ENCODE measurements at regions not wholly inside any gene's neighbourhood (a gene's known extent, or its start where the extent isn't known, plus 50 kb on each side); places are given as distances from the start of the nearest gene placed in this dataset.

DNA sequence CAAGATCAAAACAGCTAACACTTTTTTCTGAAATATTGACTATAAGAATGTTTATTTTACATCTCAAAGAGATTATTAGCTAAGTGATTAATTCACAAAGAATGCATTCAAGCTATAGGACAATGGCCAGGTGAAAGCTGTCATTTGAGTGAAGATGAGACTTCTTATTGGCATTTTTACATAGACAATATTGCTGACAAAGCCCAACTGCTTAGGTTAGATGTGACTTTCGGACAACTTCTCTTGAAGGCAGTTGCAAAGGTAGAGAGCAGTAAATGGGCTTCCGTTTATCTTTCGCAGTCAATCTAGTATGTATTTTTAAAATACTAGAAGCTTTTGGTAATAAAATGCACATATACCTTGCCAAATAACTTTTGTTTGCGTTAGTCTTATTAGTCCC is 1041.3 kb downstream of the AMY1C start:
- H3K4me3 ChIP-seq (ENCODE audit: low read depth, low read length, poor library complexity, severe bottlenecking): no peak overlapping the region
- DNase-seq (ENCODE audit: low spot score): no peak
- H3K4me2 ChIP-seq (ENCODE audit: low read length): no peak overlapping the region
- H4K20me1 ChIP-seq (ENCODE audit: insufficient read depth, low read length): no peaks in the 10 kb centered on the region
- ChIA-PET CTCF (ENCODE audit: unreplicated experiment) (no interaction called here), POLR2A (no interaction called here)
- H3K36me3 ChIP-seq (ENCODE audit: insufficient read depth, low read length): no peaks in the 10 kb centered on the region
- no TSS peak for BruUV-seq (replicated peaks)
- H3K9me3 ChIP-seq (ENCODE audit: low read length): no peaks in the 10 kb centered on the region
- no peak overlapping the region for H2AFZ ChIP-seq (ENCODE audit: low read length)
- no peaks in the 10 kb centered on the region for H3K9me2 ChIP-seq (ENCODE audit: insufficient read depth, low read length)
- no peaks in the 10 kb centered on the region for H3K79me2 ChIP-seq (ENCODE audit: insufficient read depth, low read depth, low read length)
- no peak for TF ChIP-seq EZH2phosphoT487 (IDR thresholded peaks at IDR 0.05; ENCODE audit: borderline replicate concordance, low read depth, low read length)
- TF ChIP-seq CTCF (conservative IDR thresholded peaks at IDR 0.05; ENCODE audit: low read length): no peak
- no peaks in the 10 kb centered on the region for H3K4me1 ChIP-seq (ENCODE audit: insufficient read depth, low read length, poor library complexity, severe bottlenecking)
- no peak overlapping the region for H3K27ac ChIP-seq (ENCODE audit: low read depth, low read length, poor library complexity, severe bottlenecking)
- intact Hi-C loops (cut with micrococcal nuclease; ENCODE audit: unreplicated experiment): no loop called here

DNA sequence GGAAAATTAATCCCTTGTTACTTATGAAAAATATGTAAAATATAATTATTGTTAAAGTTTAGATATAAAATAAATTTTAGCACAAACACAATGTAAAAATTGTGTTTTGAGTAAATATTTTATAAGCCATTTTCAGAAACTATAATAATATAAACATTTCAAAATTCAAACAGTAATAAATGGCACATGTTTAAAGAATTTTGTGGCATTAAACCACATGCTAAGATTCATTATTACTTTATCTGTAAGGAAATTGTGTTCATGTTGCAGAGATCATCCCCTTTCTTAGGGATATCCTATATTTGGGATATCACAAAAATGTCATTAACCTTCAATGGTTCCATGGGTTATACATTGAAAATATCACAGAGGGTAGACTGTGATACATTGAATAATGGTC is 1044.3 kb downstream of the AMY1C start:
- TF ChIP-seq CTCF (conservative IDR thresholded peaks at IDR 0.05; ENCODE audit: low read length): no peak
- no peak for TF ChIP-seq EZH2phosphoT487 (IDR thresholded peaks at IDR 0.05; ENCODE audit: borderline replicate concordance, low read depth, low read length)
- H2AFZ ChIP-seq (ENCODE audit: low read length): no peak overlapping the region
- no peaks in the 10 kb centered on the region for H3K36me3 ChIP-seq (ENCODE audit: insufficient read depth, low read length)
- H3K9me3 ChIP-seq (ENCODE audit: low read length): no peaks in the 10 kb centered on the region
- H3K27ac ChIP-seq (ENCODE audit: low read depth, low read length, poor library complexity, severe bottlenecking): no peak overlapping the region
- H3K79me2 ChIP-seq (ENCODE audit: insufficient read depth, low read depth, low read length): no peaks in the 10 kb centered on the region
- no peak for DNase-seq (ENCODE audit: low spot score)
- ChIA-PET POLR2A (no interaction called here), CTCF (ENCODE audit: unreplicated experiment) (no interaction called here)
- no peaks in the 10 kb centered on the region for H3K9me2 ChIP-seq (ENCODE audit: insufficient read depth, low read length)
- H3K4me2 ChIP-seq (ENCODE audit: low read length): no peak overlapping the region
- no peaks in the 10 kb centered on the region for H4K20me1 ChIP-seq (ENCODE audit: insufficient read depth, low read length)
- no peak overlapping the region for H3K4me3 ChIP-seq (ENCODE audit: low read depth, low read length, poor library complexity, severe bottlenecking)
- BruUV-seq (replicated peaks): no TSS peak
- intact Hi-C loops (cut with micrococcal nuclease; ENCODE audit: unreplicated experiment): no loop called here
- no peaks in the 10 kb centered on the region for H3K4me1 ChIP-seq (ENCODE audit: insufficient read depth, low read length, poor library complexity, severe bottlenecking)

DNA sequence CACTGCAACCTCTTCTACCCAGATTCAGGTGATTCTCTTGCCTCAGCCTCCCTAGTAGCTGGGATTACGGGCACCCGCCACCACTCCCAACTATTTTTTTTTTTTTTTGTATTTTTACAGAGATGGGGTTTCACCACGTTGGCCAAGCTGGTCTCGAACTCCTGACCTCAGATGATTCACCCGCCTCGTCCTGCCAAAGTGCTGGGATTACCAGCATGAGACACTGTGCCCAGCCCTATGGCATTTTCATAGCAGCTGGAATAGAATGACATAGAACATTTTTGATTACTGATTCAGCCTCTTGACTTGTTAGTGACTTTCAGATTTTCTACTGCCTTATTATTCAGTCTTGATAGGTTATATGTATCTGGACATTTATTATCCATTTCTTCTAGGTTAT is 1046.2 kb downstream of the AMY1C start:
- no TSS peak for BruUV-seq (replicated peaks)
- no peaks in the 10 kb centered on the region for H3K9me2 ChIP-seq (ENCODE audit: insufficient read depth, low read length)
- POLR2A ChIA-PET: interaction anchor here (0.7 kb wide), 1 partner anchor 1200 kb away, joined by 3 read pairs; no protein-coding TSS in a partner anchor

More for the DNA sequence above, 1046.2 kb downstream of the AMY1C start:
- Histone ChIP-seq H3K9me3 (ENCODE audit: low read length) (no peaks in the 10 kb centered on the region), H2AFZ (ENCODE audit: low read length) (no peak overlapping the region), H3K4me2 (ENCODE audit: low read length) (no peak overlapping the region), H3K27ac (ENCODE audit: low read depth, low read length, poor library complexity, severe bottlenecking) (no peak overlapping the region), H3K4me1 (ENCODE audit: insufficient read depth, low read length, poor library complexity, severe bottlenecking) (no peaks in the 10 kb centered on the region), H3K36me3 (ENCODE audit: insufficient read depth, low read length) (no peaks in the 10 kb centered on the region), H3K4me3 (ENCODE audit: low read depth, low read length, poor library complexity, severe bottlenecking) (no peak overlapping the region), H3K79me2 (ENCODE audit: insufficient read depth, low read depth, low read length) (no peaks in the 10 kb centered on the region), H4K20me1 (ENCODE audit: insufficient read depth, low read length) (no peaks in the 10 kb centered on the region)
- CTCF ChIA-PET (ENCODE audit: unreplicated experiment): no interaction called here
- no peak for DNase-seq (ENCODE audit: low spot score)
- intact Hi-C loops (cut with micrococcal nuclease; ENCODE audit: unreplicated experiment): no loop called here
- TF ChIP-seq EZH2phosphoT487 (IDR thresholded peaks at IDR 0.05; ENCODE audit: borderline replicate concordance, low read depth, low read length) (no peak), CTCF (conservative IDR thresholded peaks at IDR 0.05; ENCODE audit: low read length) (no peak)

Measured in OCI-LY7 (cell line).